HEK293T (cell line): ENCODE measurements at regions not wholly inside any gene's neighbourhood (a gene's known extent, or its start where the extent isn't known, plus 50 kb on each side); places are given as distances from the start of the nearest gene placed in this dataset.

ENCODE experiments used
- CTCF ChIA-PET: fragments of 350-600 bp; formaldehyde crosslinking; extraction: SDS; loops from one replicate; lab custom pipeline; 2021; ENCODE audit warnings: antibody characterized with exemption, inconsistent platforms; lab: Yijun Ruan, JAX
- POLR2A ChIA-PET: fragments of 350-600 bp; formaldehyde crosslinking; extraction: SDS; loops from one replicate; lab custom pipeline; 2020; ENCODE audit warnings: antibody characterized with exemption, inconsistent platforms; lab: Yijun Ruan, JAX
- DNase-seq: peaks from one replicate; pipeline ENCODE4 v3.0.0; 2012; ENCODE audit warnings: mixed read lengths; ENCODE audit errors: extremely low spot score
- ARNT ChIP-seq: fragments of 450-650 bp; IDR thresholded peaks from 2 replicates; pipeline ENCODE4 v1.6.1; 2017; ENCODE audit warnings: mild to moderate bottlenecking
- BHLHE40 ChIP-seq: fragments of 450-650 bp; IDR thresholded peaks from 2 replicates; pipeline ENCODE4 v1.6.1; 2016; ENCODE audit warnings: mild to moderate bottlenecking, moderate library complexity, borderline replicate concordance
- CTBP1 ChIP-seq: fragments of 450-650 bp; IDR thresholded peaks from 2 replicates; pipeline ENCODE4 v1.6.1; 2016; ENCODE audit warnings: borderline replicate concordance
- ELF4 ChIP-seq: fragments of 450-650 bp; IDR thresholded peaks from 2 replicates; pipeline ENCODE4 v1.6.1; 2017; ENCODE audit warnings: antibody characterized with exemption
- FOXA1 ChIP-seq: fragments of 450-650 bp; IDR thresholded peaks from 2 replicates; pipeline ENCODE4 v1.6.1; 2016; ENCODE audit warnings: mild to moderate bottlenecking
- FOXK2 ChIP-seq: fragments of 450-650 bp; IDR thresholded peaks from 2 replicates; pipeline ENCODE4 v1.6.1; 2016; ENCODE audit warnings: mild to moderate bottlenecking
- FOXM1 ChIP-seq: fragments of 450-650 bp; IDR thresholded peaks from 2 replicates; pipeline ENCODE4 v1.6.1; 2017; ENCODE audit warnings: mild to moderate bottlenecking, borderline replicate concordance
- HDGF ChIP-seq: fragments of 450-650 bp; IDR thresholded peaks from 2 replicates; pipeline ENCODE4 v1.6.1; 2017; ENCODE audit warnings: antibody characterized with exemption, borderline replicate concordance
- L3MBTL2 ChIP-seq: fragments of 450-650 bp; conservative IDR thresholded peaks from 2 replicates; pipeline ENCODE4 v1.6.1; 2016; ENCODE audit warnings: mild to moderate bottlenecking
- LEF1 ChIP-seq: fragments of 450-650 bp; IDR thresholded peaks from 2 replicates; pipeline ENCODE4 v1.6.1; 2017; ENCODE audit warnings: mild to moderate bottlenecking, borderline replicate concordance
- NFRKB ChIP-seq: fragments of 450-650 bp; IDR thresholded peaks from 2 replicates; pipeline ENCODE4 v1.6.1; 2016; ENCODE audit warnings: mild to moderate bottlenecking, moderate library complexity
- PKNOX1 ChIP-seq: fragments of 450-650 bp; IDR thresholded peaks from 2 replicates; pipeline ENCODE4 v1.6.1; 2016
- SP1 ChIP-seq: fragments of 450-650 bp; IDR thresholded peaks from 2 replicates; pipeline ENCODE4 v1.6.1; 2017
- SUZ12 ChIP-seq: fragments of 450-650 bp; IDR thresholded peaks from 2 replicates; pipeline ENCODE4 v1.6.1; 2016; ENCODE audit warnings: mild to moderate bottlenecking
- TARDBP ChIP-seq: fragments of 450-650 bp; IDR thresholded peaks from 2 replicates; pipeline ENCODE4 v1.6.1; 2016
- ZNF384 ChIP-seq: fragments of 450-650 bp; IDR thresholded peaks from 2 replicates; pipeline ENCODE4 v1.6.1; 2016

- peak; percentile 12 for DNase-seq
- POLR2A ChIA-PET = no interaction called here
- TF ChIP-seq NFRKB (no peak), TARDBP (no peak), FOXM1 (no peak), HDGF (no peak), PKNOX1 (no peak), FOXK2 (no peak), ELF4 (no peak), L3MBTL2 (no peak), BHLHE40 (no peak), SP1 (no peak), FOXA1 (no peak), ZNF384 (no peak), ARNT (no peak), LEF1 (no peak), CTBP1 (no peak), SUZ12 (no peak)
- CTCF ChIA-PET = no interaction called here
These were observed 1328.0 kb downstream of the FSTL5 start for GRCh38 chr4:160835789-160836188.

GRCh38 chr4:160836431-160836830 is 1327.4 kb downstream of the FSTL5 start:
- POLR2A ChIA-PET = no interaction called here

GRCh38 chr4:160846121-160846520 is 1317.7 kb downstream of the FSTL5 start:
- ChIA-PET POLR2A (no interaction called here), CTCF (interaction anchor here (0.6 kb wide), 1 partner anchor 1333 kb away, joined by 10 read pairs; no protein-coding TSS in a partner anchor)
- DNase-seq = no peak
- no peak for TF ChIP-seq SUZ12
- TF ChIP-seq LEF1 = no peak
- no peak for TF ChIP-seq ZNF384
- no peak for TF ChIP-seq FOXM1
- no peak for TF ChIP-seq FOXK2
- no peak for TF ChIP-seq FOXA1
- TF ChIP-seq ELF4 = no peak
- TF ChIP-seq NFRKB = no peak
- no peak for TF ChIP-seq ARNT
- TF ChIP-seq HDGF = no peak
- no peak for TF ChIP-seq TARDBP
- TF ChIP-seq SP1 = no peak
- TF ChIP-seq CTBP1 = no peak
- no peak for TF ChIP-seq BHLHE40
- no peak for TF ChIP-seq L3MBTL2
- TF ChIP-seq PKNOX1 = no peak

More at GRCh38 chr4:160836431-160836830, 1327.4 kb downstream of the FSTL5 start:
- DNase-seq = no peak
- no peak for TF ChIP-seq FOXK2
- no peak for TF ChIP-seq FOXM1
- TF ChIP-seq TARDBP = no peak
- TF ChIP-seq ZNF384 = no peak
- no peak for TF ChIP-seq FOXA1
- no peak for TF ChIP-seq PKNOX1
- TF ChIP-seq LEF1 = no peak
- TF ChIP-seq L3MBTL2 = no peak
- CTCF ChIA-PET = no interaction called here

- DNase-seq = no peak
- TF ChIP-seq FOXA1 (no peak), TARDBP (no peak), HDGF (no peak), BHLHE40 (no peak), FOXM1 (no peak), ELF4 (no peak), ARNT (no peak), FOXK2 (no peak), L3MBTL2 (no peak)
- POLR2A ChIA-PET = no interaction called here
- CTCF ChIA-PET = no interaction called here
These were observed 1316.6 kb downstream of the FSTL5 start for GRCh38 chr4:160847228-160847627.

GRCh38 chr4:160848489-160848888 is 1315.3 kb downstream of the FSTL5 start:
- ChIA-PET CTCF (no interaction called here), POLR2A (no interaction called here)
- DNase-seq = no peak
- TF ChIP-seq NFRKB (no peak), CTBP1 (no peak), ELF4 (no peak), LEF1 (no peak), SUZ12 (no peak)

- TF ChIP-seq CTBP1 = no peak
- TF ChIP-seq LEF1 = no peak
- no peak for TF ChIP-seq SP1
- no peak for TF ChIP-seq L3MBTL2
- TF ChIP-seq NFRKB = no peak
- no peak for TF ChIP-seq SUZ12
- no peak for TF ChIP-seq ZNF384
- TF ChIP-seq PKNOX1 = no peak
- no peak for TF ChIP-seq FOXM1
- ChIA-PET CTCF (no interaction called here), POLR2A (no interaction called here)
- DNase-seq = peak; percentile 7
These were observed 1314.7 kb downstream of the FSTL5 start for GRCh38 chr4:160848901-160849760.
